NCI-H146 (cell line): ENCODE measurements at regions not wholly inside any gene's neighbourhood (a gene's known extent, or its start where the extent isn't known, plus 50 kb on each side); places are given as distances from the start of the nearest gene placed in this dataset.
"Not testable (repeated sequence)": the region's sequence is repeated elsewhere in the genome, so short reads cannot be mapped to it uniquely, and the experiment has no call there.

ENCODE experiments used
- DNase-seq: peaks from one replicate; lab custom pipeline; 2025; lab: John Stamatoyannopoulos, UW

GRCh38 chr12:88816201-88816600 lies 235.9 kb upstream of the KITLG start:
- DNase-seq: no peak

- no peak for DNase-seq
These were observed 234.5 kb upstream of the KITLG start for GRCh38 chr12:88814779-88815178.

- DNase-seq: no peak
These were observed 232.3 kb upstream of the KITLG start for GRCh38 chr12:88812610-88813009.

GRCh38 chr12:88810806-88811205 lies 230.5 kb upstream of the KITLG start:
- no peak for DNase-seq

GRCh38 chr12:88809841-88810240 lies 229.6 kb upstream of the KITLG start:
- DNase-seq: not testable (repeated sequence)

GRCh38 chr12:88805692-88806091 lies 225.4 kb upstream of the KITLG start:
- no peak for DNase-seq

- DNase-seq: no peak
These were observed 225.0 kb upstream of the KITLG start for GRCh38 chr12:88805286-88805685.

- no peak for DNase-seq
These were observed 221.9 kb upstream of the KITLG start for GRCh38 chr12:88802096-88802706.

GRCh38 chr12:88801227-88802095 lies 221.2 kb upstream of the KITLG start:
- no peak for DNase-seq

GRCh38 chr12:88793096-88793495 lies 212.8 kb upstream of the KITLG start:
- DNase-seq: no peak

- no peak for DNase-seq
These were observed 210.0 kb upstream of the KITLG start for GRCh38 chr12:88790231-88790630.

GRCh38 chr12:88784166-88784565 lies 203.9 kb upstream of the KITLG start:
- no peak for DNase-seq

- DNase-seq: no peak
These were observed 202.1 kb upstream of the KITLG start for GRCh38 chr12:88782351-88782750.

GRCh38 chr12:88781909-88782308 lies 201.6 kb upstream of the KITLG start:
- DNase-seq: no peak

GRCh38 chr12:88778064-88778463 lies 197.8 kb upstream of the KITLG start:
- no peak for DNase-seq

- DNase-seq: no peak
These were observed 195.5 kb upstream of the KITLG start for GRCh38 chr12:88775742-88776151.

- no peak for DNase-seq
These were observed 187.4 kb upstream of the KITLG start for GRCh38 chr12:88767699-88768098.

GRCh38 chr12:88764781-88765480 lies 184.7 kb upstream of the KITLG start:
- no peak for DNase-seq

GRCh38 chr12:88763536-88764100 lies 183.3 kb upstream of the KITLG start:
- no peak for DNase-seq

GRCh38 chr12:88758176-88758575 lies 177.9 kb upstream of the KITLG start:
- no peak for DNase-seq

- DNase-seq: no peak
These were observed 176.6 kb upstream of the KITLG start for GRCh38 chr12:88756917-88757316.

GRCh38 chr12:88756153-88756552 lies 175.9 kb upstream of the KITLG start:
- DNase-seq: no peak

GRCh38 chr12:88753707-88754106 lies 173.4 kb upstream of the KITLG start:
- no peak for DNase-seq
